HG03558 (cell line): ENCODE measurements at regions not wholly inside any gene's neighbourhood (a gene's known extent, or its start where the extent isn't known, plus 50 kb on each side); places are given as distances from the start of the nearest gene placed in this dataset.

Source experiments
- ATAC-seq: cut with Tn5 transposase; IDR thresholded peaks from one replicate; pipeline ENCODE4 v1.9.1; 2021; ENCODE audit warnings: moderate number of reproducible peaks; ENCODE audit not compliant: unreplicated experiment; ENCODE audit errors: extremely low read depth

DNA sequence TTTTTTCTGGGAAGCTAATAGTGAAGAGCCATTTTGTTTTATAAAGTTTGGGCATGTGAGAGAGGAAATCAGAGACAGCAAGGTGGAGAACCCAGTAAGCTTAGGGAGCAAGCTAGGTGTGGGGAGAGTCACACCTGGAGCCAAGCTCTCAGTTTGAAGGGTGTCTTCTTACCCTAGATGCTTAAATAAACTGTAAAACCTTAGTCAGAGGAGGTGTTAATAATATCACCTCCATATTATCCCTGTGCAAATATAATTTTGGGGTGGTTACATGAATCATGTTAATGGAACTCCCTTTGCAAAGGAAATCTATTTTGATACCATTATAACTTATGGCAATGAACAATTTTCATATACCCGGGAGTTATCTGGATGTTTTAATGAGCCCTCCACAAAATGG lies 246.2 kb upstream of the PLET1 start:
- ATAC-seq: no peak

DNA sequence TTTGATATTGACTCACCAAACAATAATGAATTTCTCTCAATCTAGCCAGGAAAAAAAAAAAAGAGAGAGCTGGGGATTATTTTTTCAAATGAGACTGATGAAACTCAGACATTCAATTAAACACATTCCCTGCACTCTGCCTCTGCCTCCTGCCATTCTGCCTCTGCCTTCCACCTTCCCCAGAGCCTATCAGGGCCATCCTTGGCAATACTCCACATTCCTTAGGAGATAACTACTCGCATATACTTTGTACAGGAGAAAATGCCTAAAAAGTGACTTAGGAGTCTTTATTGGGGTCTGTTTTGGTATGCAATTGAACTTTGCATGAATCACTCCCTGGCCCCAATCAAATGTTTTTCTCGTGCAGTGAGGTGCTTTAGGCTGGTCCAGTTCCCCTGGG lies 246.6 kb upstream of the PLET1 start:
- no peak for ATAC-seq

DNA sequence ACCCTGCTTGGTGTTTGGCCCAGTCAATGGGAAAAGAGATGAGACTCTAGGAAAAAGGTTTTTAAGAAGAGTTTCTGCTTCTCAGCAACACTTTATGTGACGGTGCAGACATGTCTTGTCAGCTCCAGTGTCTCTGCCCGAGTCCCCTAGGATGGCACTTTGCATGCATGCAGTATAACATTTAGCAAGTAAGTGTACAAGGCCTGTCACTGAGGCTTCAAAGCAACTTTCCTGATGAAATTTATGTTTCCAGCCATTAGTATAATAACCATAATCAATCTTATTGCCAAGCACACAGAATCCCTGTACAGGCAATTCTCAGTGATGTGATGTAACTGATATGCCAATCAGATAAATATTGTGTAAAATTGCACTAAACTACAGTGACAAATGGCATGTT lies 248.1 kb upstream of the PLET1 start:
- no peak for ATAC-seq

DNA sequence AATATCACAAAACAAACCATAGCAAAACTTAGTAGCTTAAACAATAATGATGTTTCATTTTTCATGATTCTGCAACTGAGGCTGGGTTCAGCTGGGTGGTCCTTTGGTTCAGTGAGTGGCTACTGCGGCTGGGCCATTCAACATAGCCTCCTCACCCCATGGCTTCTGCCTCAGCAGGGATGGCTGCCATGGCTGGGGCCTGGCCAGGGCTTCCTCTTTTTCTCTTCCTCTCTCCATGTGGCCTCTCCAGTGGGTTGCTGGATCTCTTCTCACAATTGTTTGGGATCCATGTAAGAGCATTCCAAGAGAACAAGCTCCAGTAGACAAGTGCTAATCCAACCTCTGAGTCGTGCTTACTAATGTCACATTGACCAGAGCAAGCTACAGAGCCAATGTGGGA lies 248.6 kb upstream of the PLET1 start:
- ATAC-seq: no peak

DNA sequence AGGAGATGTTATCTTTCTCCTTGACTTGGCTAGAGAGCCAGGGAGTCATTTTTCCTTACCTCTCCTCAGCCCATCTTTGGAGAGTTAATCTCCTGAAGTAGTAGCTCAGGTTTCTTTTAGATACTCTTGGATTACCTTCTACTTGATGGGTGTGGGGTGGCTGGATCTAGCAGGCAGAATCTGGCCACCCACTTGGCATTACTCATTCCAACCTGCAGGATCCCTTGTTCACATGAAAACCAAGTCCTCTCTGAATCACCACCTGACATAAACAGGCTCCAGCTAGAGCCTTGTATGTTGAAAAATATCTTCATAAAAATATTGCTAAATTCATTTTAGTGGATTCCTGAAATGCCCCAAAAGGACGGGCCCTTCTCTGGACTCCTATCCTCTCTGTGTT lies 250.6 kb upstream of the PLET1 start:
- ATAC-seq: no peak

DNA sequence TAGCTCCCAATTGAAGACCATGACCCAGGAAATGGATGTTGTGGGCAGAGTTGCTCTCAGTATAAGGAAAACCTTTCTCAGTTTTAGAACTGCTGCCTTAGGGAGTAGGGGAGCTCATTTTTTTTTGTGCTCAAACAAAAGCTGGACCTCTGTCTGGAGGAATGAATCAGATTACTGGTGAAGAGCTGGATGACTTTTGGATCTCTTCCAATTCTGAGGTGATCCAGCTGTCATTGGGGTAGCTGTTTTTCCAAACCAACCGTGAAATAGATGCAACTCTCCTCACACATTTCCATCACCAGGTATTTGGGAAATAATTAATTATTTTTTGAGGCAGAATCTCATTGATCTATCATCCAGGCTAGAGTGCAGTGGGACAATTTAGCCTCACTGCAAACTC lies 251.3 kb upstream of the PLET1 start:
- no peak for ATAC-seq

DNA sequence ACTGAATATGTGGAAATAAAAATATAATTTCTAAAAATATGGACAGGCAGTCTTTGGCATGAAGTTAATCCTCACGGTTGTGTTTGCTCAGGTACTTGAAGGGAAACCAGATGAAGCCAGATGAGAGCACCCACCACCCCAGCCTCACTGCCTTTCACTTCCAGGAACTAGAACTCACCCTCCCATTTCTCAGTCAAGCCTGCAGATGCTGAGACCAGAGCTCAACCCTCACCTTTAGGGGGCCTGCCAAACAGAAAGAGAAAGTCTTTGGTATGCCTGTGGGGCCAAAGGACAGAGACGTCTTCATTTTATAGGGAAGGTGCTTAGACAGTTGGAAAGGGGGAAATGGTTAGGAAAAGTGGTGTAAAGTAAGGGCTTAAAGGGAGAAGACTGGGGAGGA lies 252.8 kb upstream of the PLET1 start:
- ATAC-seq: no peak

DNA sequence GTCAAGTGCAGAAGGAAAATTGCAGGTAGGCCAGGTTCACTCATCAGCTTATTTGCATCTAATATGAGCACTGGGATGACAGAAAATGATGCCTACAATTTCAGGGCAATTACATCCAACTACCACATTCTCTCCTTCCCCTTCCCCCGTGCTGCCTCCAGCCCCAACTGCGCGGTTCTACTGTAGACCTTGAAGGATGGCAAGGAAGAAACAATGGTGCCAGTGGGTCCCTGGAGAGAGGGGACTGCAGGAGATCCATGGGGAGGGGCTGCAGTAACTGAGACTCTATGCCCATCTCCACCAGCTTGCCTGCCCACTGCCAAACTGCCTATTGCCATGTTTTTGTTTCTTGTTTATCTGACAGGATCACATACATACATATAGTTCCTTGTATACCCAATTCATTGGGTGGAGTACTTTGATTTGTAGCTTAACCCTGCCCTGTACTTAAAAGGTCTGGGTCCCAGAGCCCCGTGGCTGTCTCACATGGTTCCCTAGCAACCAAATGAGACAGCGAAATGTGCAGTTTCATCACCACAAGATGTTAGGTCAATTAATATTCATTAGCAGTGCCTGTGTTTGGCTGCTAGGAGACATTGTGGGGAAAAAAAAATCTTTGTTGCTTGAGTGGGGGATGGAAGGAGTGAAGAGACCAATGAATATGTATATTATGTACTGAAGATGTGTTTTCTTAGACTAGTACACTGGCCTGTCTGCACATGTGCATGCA lies 253.5 kb upstream of the PLET1 start:
- ATAC-seq: no peak

DNA sequence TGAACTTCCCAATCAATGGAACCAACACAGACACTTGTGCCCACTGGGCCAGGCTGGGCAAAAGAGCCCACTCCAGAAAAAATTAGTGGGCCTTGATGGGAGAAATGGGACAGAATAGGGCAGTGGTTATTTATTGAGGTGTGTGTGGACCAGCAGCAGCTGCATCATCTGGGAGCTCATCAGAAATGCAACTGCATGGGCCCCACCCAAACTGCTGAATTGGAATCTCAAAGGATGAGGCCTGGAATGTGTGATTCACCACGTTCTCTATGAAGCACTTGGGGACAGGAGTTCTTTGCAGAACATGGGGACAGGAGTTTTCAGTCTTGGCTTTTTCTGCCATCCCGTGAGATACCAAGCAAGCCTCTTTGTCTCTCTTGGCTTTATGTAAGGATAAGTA lies 255.6 kb upstream of the PLET1 start:
- ATAC-seq: no peak

DNA sequence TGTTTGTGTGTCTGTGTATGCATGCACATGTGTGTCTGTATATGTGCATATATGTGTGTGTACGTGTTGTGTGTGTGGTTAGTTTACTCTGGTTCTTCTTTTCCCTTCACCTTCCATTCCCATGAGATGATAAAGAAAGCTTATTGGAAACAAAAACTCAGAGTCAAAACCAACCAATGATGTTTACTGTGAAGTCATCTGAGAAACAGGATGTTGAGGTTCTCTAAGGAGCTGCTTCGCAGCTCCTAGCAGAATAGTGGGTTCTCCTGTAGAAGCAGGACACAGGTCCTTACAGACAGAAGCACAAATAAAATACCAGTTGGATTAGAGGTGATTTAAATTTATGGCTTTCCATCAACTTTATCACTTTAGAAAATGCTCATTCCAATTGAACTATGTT lies 256.1 kb upstream of the PLET1 start:
- no peak for ATAC-seq

DNA sequence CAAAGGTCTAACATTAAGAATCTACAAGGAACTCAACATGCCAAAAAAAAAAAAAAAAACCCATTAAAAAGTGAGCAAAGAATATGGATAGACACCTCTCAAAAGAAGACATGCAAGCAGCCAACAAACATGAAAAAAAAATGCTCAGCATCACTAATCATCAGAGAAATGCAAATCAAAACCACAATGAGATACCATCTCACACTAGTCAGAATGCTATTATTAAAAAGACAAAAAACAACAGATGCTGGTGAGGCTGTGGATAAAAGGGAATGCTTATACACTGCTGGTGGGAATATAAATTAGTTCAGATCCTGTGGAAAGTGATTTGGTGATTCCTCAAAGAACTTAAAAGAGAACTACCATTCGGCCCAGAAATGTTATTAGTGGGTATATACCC lies 257.7 kb upstream of the PLET1 start:
- ATAC-seq: no peak

DNA sequence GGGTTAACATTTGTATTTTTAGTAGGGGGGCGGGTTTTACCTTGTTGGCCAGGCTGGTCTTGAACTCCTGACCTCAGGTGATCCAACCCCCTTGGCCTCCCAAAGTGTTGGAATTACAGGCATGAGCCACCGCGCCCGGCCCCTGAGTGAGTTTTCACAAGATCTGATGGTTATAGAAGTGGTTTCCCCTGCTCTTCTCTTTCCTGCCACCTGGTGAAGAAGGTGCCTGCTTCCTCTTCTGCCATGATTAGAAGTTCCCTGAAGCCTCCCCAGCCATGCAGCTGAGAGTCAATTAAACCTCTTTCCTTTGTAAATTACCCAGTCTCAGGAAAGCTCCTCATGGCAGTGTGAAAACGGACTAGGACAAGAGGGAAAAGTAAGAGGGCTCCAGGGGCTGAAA lies 259.1 kb upstream of the PLET1 start:
- no peak for ATAC-seq

DNA sequence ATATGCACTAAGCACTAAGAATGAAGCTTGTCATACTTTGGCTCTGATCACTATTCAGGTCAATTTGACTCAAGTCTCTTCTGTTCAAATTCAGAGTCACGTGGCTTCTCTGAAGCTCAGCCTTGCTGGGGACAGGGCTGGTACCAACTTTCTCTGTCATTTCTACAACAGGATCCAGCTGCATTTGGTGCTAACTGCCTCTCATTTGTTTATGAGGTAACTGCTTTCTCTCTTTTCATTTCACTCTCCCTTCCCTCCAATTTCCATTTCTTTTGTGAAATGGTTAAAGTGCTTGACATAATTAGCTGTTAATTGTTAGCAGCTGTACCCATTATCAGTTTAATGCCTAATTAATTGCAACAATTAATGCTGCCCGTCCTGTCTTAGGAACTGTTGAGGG lies 259.7 kb upstream of the PLET1 start:
- no peak for ATAC-seq

DNA sequence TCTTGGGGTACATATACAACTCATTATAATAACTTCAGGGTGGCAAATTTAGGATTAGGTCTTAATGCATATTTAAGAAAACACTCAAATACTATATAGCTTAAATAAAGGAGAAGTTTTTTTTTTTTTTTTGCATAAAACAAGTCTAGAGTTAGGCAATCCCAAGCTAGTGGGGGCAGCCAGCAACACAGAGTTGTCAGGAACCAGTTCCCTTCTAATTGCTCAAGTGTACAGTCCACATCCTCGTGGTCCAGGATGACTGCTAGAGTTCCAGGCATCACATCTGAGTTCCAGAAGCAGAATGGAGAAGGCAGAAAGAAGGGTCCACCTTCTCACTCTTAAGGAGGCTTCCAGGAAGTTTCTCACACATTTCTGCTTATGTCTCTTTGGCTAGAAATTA lies 261.9 kb upstream of the PLET1 start:
- no peak for ATAC-seq

DNA sequence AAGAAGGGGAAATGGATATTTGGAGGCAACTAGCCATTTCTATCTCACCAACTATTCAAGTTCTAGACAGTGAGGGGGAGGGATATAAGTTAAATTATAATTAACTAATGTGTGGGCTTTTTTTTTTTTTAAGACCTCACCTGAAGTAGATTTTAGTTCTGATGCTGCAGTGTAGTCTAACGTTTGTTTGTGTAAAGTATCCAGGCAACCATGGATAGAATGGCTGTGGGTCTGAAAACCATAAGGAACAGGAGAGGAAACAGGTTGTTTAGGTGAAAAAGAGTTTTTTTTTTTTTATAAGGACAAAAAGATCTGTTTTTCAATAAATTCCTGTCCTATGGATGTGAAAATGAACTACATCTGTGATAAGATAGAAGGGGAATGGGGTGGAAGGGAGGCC lies 262.4 kb upstream of the PLET1 start:
- ATAC-seq: no peak

DNA sequence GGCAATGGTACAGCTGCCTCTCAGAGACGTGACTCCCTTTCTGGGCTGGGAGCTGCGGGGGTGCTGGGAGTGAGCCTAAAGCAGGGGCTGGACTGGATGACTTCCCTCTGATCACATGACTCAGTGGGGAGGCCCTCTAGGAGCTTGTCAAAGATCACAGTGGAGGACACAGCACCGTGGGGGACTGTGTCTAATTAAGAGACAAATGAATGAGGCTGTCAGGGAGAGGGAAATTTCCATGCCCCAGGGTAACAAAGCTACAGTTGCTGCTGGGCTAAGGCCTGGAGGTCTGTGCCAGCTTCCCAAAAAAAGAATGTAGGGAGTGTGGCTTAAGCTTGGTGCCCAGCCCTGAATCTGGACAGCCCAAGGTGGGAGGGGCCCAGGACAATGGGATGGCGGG lies 262.8 kb upstream of the PLET1 start:
- no peak for ATAC-seq

DNA sequence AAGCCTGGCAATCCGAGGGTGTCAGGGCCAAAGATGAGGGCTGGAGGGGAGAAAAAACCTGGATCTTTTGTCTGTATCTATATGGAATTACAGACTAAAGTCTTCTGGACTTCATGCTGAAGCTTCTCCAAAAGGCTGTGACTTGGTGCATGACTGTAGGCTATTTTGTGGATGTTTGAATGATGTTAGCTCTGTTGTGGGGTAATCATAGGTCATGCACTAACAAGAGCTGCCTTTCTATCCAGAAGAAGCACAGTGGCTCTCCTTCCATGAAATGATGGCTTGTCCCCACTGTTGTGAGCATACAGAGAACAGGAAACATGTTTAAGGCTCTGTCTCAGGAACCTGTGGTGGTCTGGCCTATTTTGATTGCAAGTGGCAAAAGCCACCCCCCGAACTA lies 263.3 kb upstream of the PLET1 start:
- no peak for ATAC-seq

DNA sequence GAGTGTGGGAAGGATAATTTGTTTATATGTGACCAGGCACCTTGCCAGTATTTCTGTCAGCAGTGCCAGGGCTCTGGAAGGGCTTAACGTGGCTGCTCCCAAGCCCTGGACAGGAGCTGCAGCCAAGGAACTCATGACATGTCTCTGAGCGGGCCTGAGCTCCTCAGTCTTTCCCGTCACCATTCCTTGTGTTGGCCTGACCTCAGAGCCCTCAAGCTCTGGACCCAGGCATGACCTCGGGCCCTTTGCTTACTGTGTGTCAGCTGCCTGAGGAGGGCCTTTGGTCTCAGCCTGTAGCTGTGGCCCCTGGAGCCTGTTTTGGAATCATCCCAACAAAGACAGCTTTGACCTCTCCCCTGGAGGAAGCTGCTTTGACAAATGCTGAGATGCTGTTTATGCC lies 264.1 kb upstream of the PLET1 start:
- no peak for ATAC-seq

DNA sequence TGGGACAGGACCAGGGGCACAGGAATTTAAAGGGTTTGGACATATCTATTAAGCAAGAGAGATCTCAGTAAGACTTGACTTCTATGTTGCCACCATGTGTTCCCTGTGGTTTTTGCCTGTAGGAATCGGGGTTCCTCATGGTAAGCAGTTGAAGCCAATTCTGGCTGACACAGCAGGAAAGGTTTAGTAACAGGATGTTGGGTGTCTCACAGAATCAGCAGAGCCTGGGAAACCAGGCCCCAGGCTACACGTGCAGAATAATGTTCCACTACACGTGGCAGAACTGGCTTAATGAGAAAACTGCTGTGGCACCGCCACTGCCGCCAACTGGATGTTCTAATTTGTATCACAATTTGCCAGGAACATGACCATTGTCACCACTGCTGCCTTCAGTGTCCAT lies 264.6 kb upstream of the PLET1 start:
- ATAC-seq: no peak

DNA sequence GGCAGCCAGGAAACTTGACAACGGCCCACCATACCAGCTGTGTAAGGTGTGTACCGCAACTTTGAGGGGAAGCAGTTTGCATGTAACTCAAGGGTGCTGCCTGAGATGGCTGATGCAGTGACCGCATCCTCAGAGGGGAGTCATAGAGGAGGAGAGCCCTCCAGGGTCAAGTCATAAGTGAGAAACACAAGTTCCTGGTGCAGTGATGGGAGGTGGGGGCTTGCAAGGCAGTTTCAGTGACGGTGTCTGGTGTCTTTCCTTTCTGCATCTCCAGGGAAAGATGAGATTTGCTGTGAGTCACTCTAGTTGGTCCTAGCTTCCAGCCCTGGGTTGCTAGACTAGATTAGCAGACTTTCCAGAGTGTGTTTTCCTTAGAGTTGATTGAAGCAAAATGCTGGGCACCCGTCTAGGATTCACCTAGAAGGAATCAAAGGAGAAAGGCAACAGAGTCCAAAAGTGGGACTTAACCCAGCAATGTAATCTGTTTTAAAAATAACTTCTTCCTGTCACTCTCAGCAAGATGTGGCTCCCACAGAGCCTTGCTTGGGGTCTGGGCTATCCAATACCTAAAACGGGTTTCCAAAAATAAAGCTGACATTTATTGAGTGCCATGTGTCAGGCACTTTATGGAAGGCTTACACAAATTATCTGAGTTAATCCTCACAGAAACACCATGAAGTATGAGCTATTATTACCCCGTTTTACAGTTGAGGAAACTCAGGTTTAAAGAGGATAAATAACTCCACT lies 265.4 kb upstream of the PLET1 start:
- no peak for ATAC-seq

DNA sequence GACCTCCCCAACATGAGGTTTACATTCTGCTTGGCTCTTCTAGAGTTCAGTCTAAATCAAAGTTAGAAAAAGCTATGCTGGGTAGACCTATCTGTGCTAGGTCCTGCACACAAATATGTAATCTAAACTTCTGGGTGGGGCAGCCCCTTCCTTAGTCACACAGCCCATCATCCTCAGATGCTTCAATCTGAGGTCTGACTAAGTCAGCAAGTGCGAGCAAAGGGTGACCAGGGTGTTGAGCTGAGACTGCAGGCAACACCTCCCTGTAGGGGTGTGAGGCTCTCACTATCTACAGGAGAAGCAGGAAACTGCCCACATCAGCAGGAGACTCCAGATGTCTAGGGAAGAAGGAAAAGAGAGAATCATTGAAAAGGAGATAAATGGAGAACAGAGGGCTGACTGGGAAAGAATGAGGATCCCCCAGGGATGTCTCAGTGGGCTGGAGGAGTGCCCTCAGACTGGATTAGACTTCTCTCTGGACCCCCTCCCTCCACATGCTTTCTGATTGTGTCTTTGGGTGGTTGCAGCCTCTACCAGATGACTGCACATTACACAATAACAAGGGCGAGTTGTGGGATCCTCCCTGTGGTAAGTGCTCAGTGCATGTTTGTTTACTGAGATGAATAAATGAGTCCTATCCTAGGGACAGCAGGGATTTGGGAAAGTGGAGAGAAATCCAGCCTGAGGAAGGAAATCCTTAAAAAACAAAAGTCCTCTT lies 266.2 kb upstream of the PLET1 start:
- no peak for ATAC-seq

DNA sequence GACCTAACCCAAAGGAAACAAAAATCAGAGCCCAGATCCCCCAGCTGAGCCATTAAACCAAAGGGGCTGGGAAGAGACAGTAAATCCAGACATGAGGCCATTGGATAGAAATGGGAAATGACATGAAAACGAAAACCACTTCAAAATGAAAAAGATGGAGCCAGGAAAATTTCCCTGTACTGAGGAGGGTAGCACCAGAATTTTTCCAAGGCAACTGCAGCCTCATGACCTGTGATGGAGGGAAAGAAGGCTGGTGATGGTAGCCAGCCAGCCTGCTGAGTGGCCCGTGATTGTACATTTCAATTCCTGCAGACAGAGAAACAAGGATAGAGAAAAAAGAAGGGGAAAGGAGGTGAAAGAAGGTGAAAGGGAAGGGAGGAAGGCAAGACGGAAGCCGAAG lies 268.4 kb upstream of the PLET1 start:
- no peak for ATAC-seq
